IPS DF 6.9 (cell line): ENCODE measurements at regions not wholly inside any gene's neighbourhood (a gene's known extent, or its start where the extent isn't known, plus 50 kb on each side); places are given as distances from the start of the nearest gene placed in this dataset.

Experiments
- DNase-seq: peaks from one replicate; pipeline ENCODE4 v3.0.0-alpha.2; 2013; ENCODE audit warnings: low read depth, low spot score
- H3K27ac ChIP-seq: one replicate; pipeline ENCODE4 v1.5.1; 2013; ENCODE audit warnings: low read length, control low read depth
- H3K27me3 ChIP-seq: 2 replicates; pipeline ENCODE4 v1.6.1; 2013; ENCODE audit warnings: mild to moderate bottlenecking, low read length; ENCODE audit not compliant: control insufficient read depth, insufficient read depth
- H3K36me3 ChIP-seq: 2 replicates; pipeline ENCODE4 v1.6.1; 2013; ENCODE audit warnings: low read length; ENCODE audit not compliant: control insufficient read depth, insufficient read depth
- H3K4me1 ChIP-seq: 2 replicates; pipeline ENCODE4 v1.6.1; 2013; ENCODE audit warnings: low read length; ENCODE audit not compliant: control insufficient read depth, insufficient read depth
- H3K4me3 ChIP-seq: 2 replicates; pipeline ENCODE4 v1.5.1; 2013; ENCODE audit warnings: mild to moderate bottlenecking, low read length
- H3K9me3 ChIP-seq: 2 replicates; pipeline ENCODE4 v1.6.1; 2013; ENCODE audit warnings: low read length, inconsistent platforms; ENCODE audit not compliant: control insufficient read depth, insufficient read depth
- WGBS: extraction: QIAGEN DNeasy Blood & Tissue Kit; methylation state at CpG from one replicate; pipeline ENCODE4 v1.1.7; 2013; ENCODE audit warnings: mixed read lengths, missing lambda C conversion rate; ENCODE audit not compliant: insufficient read length, insufficient coverage; 5-methylcytosine and 5-hydroxymethylcytosine counted together

- no CpG with 5 or more reads among the region's 13 CpGs for WGBS
Measured at GRCh38 chr12:38139456-38139855, 177.1 kb upstream of the ALG10B start.

GRCh38 chr12:38141239-38141638, 175.3 kb upstream of the ALG10B start:
- peaks cover 8% of the 10 kb centered on the region for H3K9me3 ChIP-seq
- no CpG with 5 or more reads among the region's 8 CpGs for WGBS
- no peaks in the 10 kb centered on the region for H3K4me1 ChIP-seq

More at GRCh38 chr12:38139456-38139855, 177.1 kb upstream of the ALG10B start:
- H3K4me1 ChIP-seq = no peaks in the 10 kb centered on the region
- no peak overlapping the region for H3K4me3 ChIP-seq
- no peak for DNase-seq
- H3K36me3 ChIP-seq = no peaks in the 10 kb centered on the region
- H3K27ac ChIP-seq = no peak overlapping the region
- H3K9me3 ChIP-seq = peaks cover 4% of the 10 kb centered on the region
- no peaks in the 10 kb centered on the region; the same call in 1 of the 2 replicates for H3K27me3 ChIP-seq

GRCh38 chr12:38141861-38142260, 174.7 kb upstream of the ALG10B start:
- no peak for DNase-seq
- no peaks in the 10 kb centered on the region for H3K36me3 ChIP-seq
- peaks cover 10% of the 10 kb centered on the region for H3K9me3 ChIP-seq
- no CpG with 5 or more reads among the region's 9 CpGs for WGBS
- no peaks in the 10 kb centered on the region for H3K4me1 ChIP-seq
- no peak overlapping the region for H3K4me3 ChIP-seq
- no peaks in the 10 kb centered on the region; the same call in 1 of the 2 replicates for H3K27me3 ChIP-seq
- no peak overlapping the region for H3K27ac ChIP-seq

More at GRCh38 chr12:38141239-38141638, 175.3 kb upstream of the ALG10B start:
- H3K27me3 ChIP-seq = no peaks in the 10 kb centered on the region; the same call in 1 of the 2 replicates
- H3K36me3 ChIP-seq = no peaks in the 10 kb centered on the region
- DNase-seq = no peak
- no peak overlapping the region for H3K4me3 ChIP-seq
- no peak overlapping the region for H3K27ac ChIP-seq

- WGBS = no CpG with 5 or more reads among the region's 5 CpGs
- no peaks in the 10 kb centered on the region; the same call in 1 of the 2 replicates for H3K27me3 ChIP-seq
- peaks cover 9% of the 10 kb centered on the region for H3K9me3 ChIP-seq
- H3K36me3 ChIP-seq = no peaks in the 10 kb centered on the region
- no peaks in the 10 kb centered on the region for H3K4me1 ChIP-seq
- H3K27ac ChIP-seq = no peak overlapping the region
- H3K4me3 ChIP-seq = no peak overlapping the region
- no peak for DNase-seq
Measured at GRCh38 chr12:38142974-38143373, 173.6 kb upstream of the ALG10B start.

- no CpG with 5 or more reads among the region's 4 CpGs for WGBS
- no peak overlapping the region for H3K27ac ChIP-seq
- H3K27me3 ChIP-seq = no peaks in the 10 kb centered on the region; the same call in 1 of the 2 replicates
- H3K4me3 ChIP-seq = no peak overlapping the region
- no peak for DNase-seq
- no peaks in the 10 kb centered on the region for H3K36me3 ChIP-seq
- H3K9me3 ChIP-seq = peaks cover 9% of the 10 kb centered on the region
- H3K4me1 ChIP-seq = no peaks in the 10 kb centered on the region
Measured at GRCh38 chr12:38144049-38144448, 172.5 kb upstream of the ALG10B start.

- Histone ChIP-seq H3K36me3 (no peaks in the 10 kb centered on the region), H3K4me1 (no peaks in the 10 kb centered on the region), H3K27ac (no peak overlapping the region), H3K4me3 (no peak overlapping the region), H3K27me3 (no peaks in the 10 kb centered on the region), H3K9me3 (peaks cover 13% of the 10 kb centered on the region)
- WGBS = no CpG with 5 or more reads among the region's 17 CpGs
- DNase-seq = no peak
Measured at GRCh38 chr12:38144601-38145436, 171.8 kb upstream of the ALG10B start.

- Histone ChIP-seq H3K9me3 (peaks cover 27% of the 10 kb centered on the region), H3K4me3 (no peak overlapping the region), H3K4me1 (no peaks in the 10 kb centered on the region), H3K27ac (no peak overlapping the region), H3K36me3 (no peaks in the 10 kb centered on the region), H3K27me3 (no peaks in the 10 kb centered on the region)
- WGBS = no CpG with 5 or more reads among the region's 14 CpGs
- no peak for DNase-seq
Measured at GRCh38 chr12:38149395-38150073, 167.0 kb upstream of the ALG10B start.

GRCh38 chr12:38151991-38152700, 164.4 kb upstream of the ALG10B start:
- Histone ChIP-seq H3K4me3 (no peak overlapping the region), H3K9me3 (peaks cover 32% of the 10 kb centered on the region), H3K36me3 (no peaks in the 10 kb centered on the region; the same call in 1 of the 2 replicates), H3K4me1 (no peaks in the 10 kb centered on the region), H3K27me3 (no peaks in the 10 kb centered on the region), H3K27ac (no peak overlapping the region)
- WGBS = no CpG with 5 or more reads among the region's 39 CpGs
- DNase-seq = no peak

GRCh38 chr12:38152816-38153736, 163.5 kb upstream of the ALG10B start:
- no peak overlapping the region for H3K27ac ChIP-seq
- no peaks in the 10 kb centered on the region; the same call in 1 of the 2 replicates for H3K36me3 ChIP-seq
- no peak overlapping the region for H3K4me3 ChIP-seq
- peaks cover 36% of the 10 kb centered on the region for H3K9me3 ChIP-seq
- no CpG with 5 or more reads among the region's 53 CpGs for WGBS
- DNase-seq = no peak
- no peaks in the 10 kb centered on the region for H3K27me3 ChIP-seq
- H3K4me1 ChIP-seq = no peaks in the 10 kb centered on the region
